K562 (cell line): ENCODE measurements at regions not wholly inside any gene's neighbourhood (a gene's known extent, or its start where the extent isn't known, plus 50 kb on each side); places are given as distances from the start of the nearest gene placed in this dataset.

Experiments
- ATAC-seq: fragments of 200-7000 bp; cut with Tn5 transposase; 3 replicates; pipeline ENCODE4 v1.9.1; 2020; ENCODE audit warnings: moderate library complexity
- BruUV-seq: library from RNA; stranded (reverse); fragments of 400-500 nt; replicated peaks from 2 replicates; lab custom pipeline; 2021; lab: Mats Ljungman, UMichigan
- CTCF ChIA-PET: fragments of 300-600 bp; formaldehyde crosslinking; extraction: SDS; loops from one replicate; lab custom pipeline; 2021; ENCODE audit warnings: low intra/inter-chr PET ratio; lab: Yijun Ruan, JAX
- POLR2A ChIA-PET: fragments of 300-600, 350-650 bp; sonication (Branson Sonifier 250); formaldehyde crosslinking; extraction: SDS; loops from one replicate; lab custom pipeline; 2021; ENCODE audit warnings: antibody characterized with exemption, inconsistent platforms; lab: Yijun Ruan, JAX
- DNase-seq, 4 experiments: peaks; one replicate each; pipeline versions ENCODE4 v3.0.0 to v3.0.0-alpha.2; 2011 to 2018; ENCODE audit warnings: low spot score in 3 of 4, mixed read lengths in 3 of 4; ENCODE audit errors: extremely low read depth in 1 of 4
- FAIRE-seq: peaks from 2 replicates; lab custom pipeline; 2011; peaks lifted over from hg19 to GRCh38; lab: Jason Lieb, UNC
- H2AFZ ChIP-seq: 2 replicates; pipeline ENCODE4 v1.6.0; 2011; ENCODE audit warnings: low read depth, low read length, control low read depth, inconsistent platforms
- H3K27ac ChIP-seq: fragments of 200-600 bp; 3 replicates; pipeline ENCODE4 v1.8.0; 2011; ENCODE audit warnings: low read depth, mild to moderate bottlenecking, control low read depth, inconsistent platforms, low read length, moderate library complexity, mixed read lengths; ENCODE audit errors: extremely low read depth
- H3K27me3 ChIP-seq, 2 experiments: fragments of 300-600 bp in 1 of 2; 2 replicates in 1 of 2; 3 replicates in 1 of 2; pipeline versions ENCODE4 v1.6.0 to v1.8.0; 2011; ENCODE audit warnings: inconsistent platforms in 2 of 2, low read length in 2 of 2, mild to moderate bottlenecking in 1 of 2, mixed read lengths in 1 of 2, moderate library complexity in 1 of 2; ENCODE audit not compliant: control insufficient read depth in 2 of 2, insufficient read depth in 2 of 2
- H3K36me3 ChIP-seq: fragments of 300-600 bp; 3 replicates; pipeline ENCODE4 v1.8.0; 2011; ENCODE audit warnings: mild to moderate bottlenecking, low read length, inconsistent platforms; ENCODE audit not compliant: control insufficient read depth, insufficient read depth
- H3K4me1 ChIP-seq, 2 experiments: fragments of 200-600 bp in 1 of 2; replicated peaks in 1 of 2; 2 replicates in 1 of 2; 3 replicates in 1 of 2; pipeline versions ENCODE4 v1.5.1 to v1.8.0; 2011; ENCODE audit warnings: inconsistent platforms in 2 of 2, low read length in 2 of 2, mild to moderate bottlenecking in 1 of 2, mixed read lengths in 1 of 2, moderate library complexity in 1 of 2; ENCODE audit not compliant: control insufficient read depth in 2 of 2, insufficient read depth in 2 of 2
- H3K4me2 ChIP-seq: 2 replicates; pipeline ENCODE4 v1.6.1; 2011; ENCODE audit warnings: low read length, control low read depth, inconsistent platforms, mixed read lengths; ENCODE audit not compliant: insufficient read depth
- H3K4me3 ChIP-seq: fragments of 200-600 bp; sonication (generic), shearing (Covaris generic); 2 replicates; pipeline ENCODE4 v1.5.1; 2016; ENCODE audit warnings: control low read depth, inconsistent platforms
- H3K79me2 ChIP-seq: fragments of 200-600 bp; 3 replicates; pipeline ENCODE4 v1.8.0; 2011; ENCODE audit warnings: low read length, inconsistent platforms; ENCODE audit not compliant: control insufficient read depth, insufficient read depth
- H3K9ac ChIP-seq, 2 experiments: 2 replicates each; pipeline versions ENCODE4 v1.6.0 to v1.6.1; 2011; ENCODE audit warnings: low read depth in 2 of 2, low read length in 2 of 2, control low read depth in 1 of 2, inconsistent platforms in 1 of 2, mild to moderate bottlenecking in 1 of 2, mixed read lengths in 1 of 2; ENCODE audit not compliant: insufficient read depth in 1 of 2
- H3K9me1 ChIP-seq: one replicate; pipeline ENCODE4 v1.6.0; 2011; ENCODE audit warnings: inconsistent platforms, mild to moderate bottlenecking, low read length, moderate library complexity; ENCODE audit not compliant: control insufficient read depth, insufficient read depth
- H3K9me3 ChIP-seq: replicated peaks from 2 replicates; pipeline ENCODE4 v1.5.1; 2011; ENCODE audit warnings: low read depth, low read length, inconsistent platforms; ENCODE audit not compliant: control insufficient read depth, insufficient read depth
- H4K20me1 ChIP-seq: replicated peaks from 2 replicates; pipeline ENCODE4 v1.6.1; 2011; ENCODE audit warnings: low read length, inconsistent platforms, mixed read lengths; ENCODE audit not compliant: control insufficient read depth, insufficient read depth
- DMBX1 ChIP-seq: fragments of 250-450 bp; sonication (Bioruptor Pico); IDR thresholded peaks from 2 replicates; pipeline ENCODE4 v1.8.0; 2022; ENCODE audit warnings: inconsistent platforms, mild to moderate bottlenecking, moderate library complexity, borderline replicate concordance
- FOXJ3 ChIP-seq: sonication (generic); formaldehyde crosslinking; IDR thresholded peaks from 2 replicates; pipeline ENCODE4 v1.4.0; 2020; ENCODE audit warnings: mild to moderate bottlenecking, missing genetic modification reagents
- GABPB2 ChIP-seq: fragments of 250-450 bp; sonication (Bioruptor Pico); conservative IDR thresholded peaks from 2 replicates; pipeline ENCODE4 v1.5.1; 2021; ENCODE audit warnings: mild to moderate bottlenecking
- HDAC6 ChIP-seq: IDR thresholded peaks from 2 replicates; pipeline ENCODE4 v1.6.1; 2012; ENCODE audit warnings: low read depth, mild to moderate bottlenecking, control low read depth, inconsistent platforms, low read length, moderate library complexity
- HDAC8 ChIP-seq: fragments of 450-650 bp; IDR thresholded peaks from 2 replicates; pipeline ENCODE4 v1.6.1; 2016; ENCODE audit warnings: mild to moderate bottlenecking, missing genetic modification characterization, moderate library complexity, missing compliant biosample characterization
- L3MBTL2 ChIP-seq: fragments of 450-650 bp; IDR thresholded peaks from 2 replicates; pipeline ENCODE4 v1.6.1; 2016; ENCODE audit warnings: mild to moderate bottlenecking, moderate library complexity
- MAFF ChIP-seq: IDR thresholded peaks from 2 replicates; pipeline ENCODE4 v1.6.1; 2012; ENCODE audit warnings: low read length, improper control_type of control experiment
- MNT ChIP-seq, 2 experiments: fragments of 450-650 bp; conservative IDR thresholded peaks; 2 replicates each; pipeline ENCODE4 v1.6.1; 2017; ENCODE audit warnings: mild to moderate bottlenecking in 2 of 2, moderate library complexity in 2 of 2
- PURB ChIP-seq: sonication (generic); formaldehyde crosslinking; IDR thresholded peaks from 2 replicates; pipeline ENCODE4 v1.9.0; 2021; ENCODE audit warnings: low read depth, mild to moderate bottlenecking, missing genetic modification reagents
- SAFB2 ChIP-seq: fragments of 200-400 bp; formaldehyde crosslinking; IDR thresholded peaks from 2 replicates; pipeline ENCODE4 v1.6.1; 2018; ENCODE audit warnings: borderline replicate concordance, low read length, low read depth, moderate library complexity; ENCODE audit not compliant: severe bottlenecking
- SMARCA5 ChIP-seq: fragments of 450-650 bp; IDR thresholded peaks from 2 replicates; pipeline ENCODE4 v1.6.1; 2016
- TBP ChIP-seq: optimal IDR thresholded peaks from 2 replicates; pipeline ENCODE3; 2011; ENCODE audit warnings: low read depth, low read length, improper control_type of control experiment
- TCF3 ChIP-seq: sonication (generic); formaldehyde crosslinking; IDR thresholded peaks from 2 replicates; pipeline ENCODE4 v1.4.0; 2020; ENCODE audit warnings: mild to moderate bottlenecking, missing genetic modification reagents
- TSHZ1 ChIP-seq: fragments of 250-450 bp; sonication (Bioruptor Pico); IDR thresholded peaks from 2 replicates; pipeline ENCODE4 v1.4.0; 2020; ENCODE audit warnings: mild to moderate bottlenecking, moderate library complexity
- ZBTB12 ChIP-seq: fragments of 250-450 bp; sonication (Bioruptor Pico); IDR thresholded peaks from 2 replicates; pipeline ENCODE4 v1.4.0; 2020
- ZNF23 ChIP-seq: fragments of 250-450 bp; sonication (Bioruptor Pico); IDR thresholded peaks from 2 replicates; pipeline ENCODE4 v1.4.0; 2020; ENCODE audit warnings: mild to moderate bottlenecking
- ZNF232 ChIP-seq: sonication (generic); formaldehyde crosslinking; IDR thresholded peaks from 2 replicates; pipeline ENCODE4 v1.8.0; 2022; ENCODE audit warnings: mild to moderate bottlenecking, missing genetic modification reagents
- ZNF655 ChIP-seq: fragments of 250-450 bp; sonication (Bioruptor Pico); IDR thresholded peaks from 2 replicates; pipeline ENCODE4 v1.5.0; 2021
- WGBS: fragments of 100-300 bp; shearing (Covaris generic); methylation state at CpG from one replicate; pipeline ENCODE4 v1.1.6; 2016; ENCODE audit warnings: low coverage, mixed read lengths; ENCODE audit not compliant: insufficient coverage; ENCODE audit errors: missing lambda C conversion rate; 5-methylcytosine and 5-hydroxymethylcytosine counted together
- in situ Hi-C: fragments of 300-500 bp; cut with MboI; formaldehyde crosslinking; loops from 4 replicates; pipeline ENCODE4 v1.15.0; 2018; ENCODE audit warnings: inconsistent platforms, mixed read lengths
- intact Hi-C: fragments of 100-400 bp; cut with micrococcal nuclease; formaldehyde crosslinking; loops from 2 replicates; pipeline ENCODE4 v1.14.2; 2022

- Histone ChIP-seq H4K20me1 (no peaks in the 10 kb centered on the region), H3K9me3 (no peaks in the 10 kb centered on the region), H3K27me3 (no peaks in the 10 kb centered on the region), H3K9ac (no peak overlapping the region), H3K79me2 (no peaks in the 10 kb centered on the region), H3K4me2 (no peak overlapping the region), H3K9me1 (no peaks in the 10 kb centered on the region), H3K27ac (no peak overlapping the region), H3K36me3 (no peaks in the 10 kb centered on the region), H3K4me3 (no peak overlapping the region), H2AFZ (no peak overlapping the region), H3K4me1 (no peaks in the 10 kb centered on the region)
- POLR2A ChIA-PET: no interaction called here
- DNase-seq (no peak), ATAC-seq (no peak), FAIRE-seq (no peak)
- WGBS: 2% methylated on average over 3 of the region's 3 CpGs
- BruUV-seq: no TSS peak
- in situ Hi-C loops: no loop called here
- CTCF ChIA-PET: no interaction called here
- TF ChIP-seq ZNF655: no peak
- TF ChIP-seq HDAC6: no peak
- no peak for TF ChIP-seq MAFF
- TF ChIP-seq TCF3 (CRISPR knock-in tag): no peak
- TF ChIP-seq PURB (CRISPR knock-in tag): no peak
- TF ChIP-seq L3MBTL2: no peak
- no peak for TF ChIP-seq SAFB2
- TF ChIP-seq SMARCA5: no peak
- TF ChIP-seq MNT (conservative IDR thresholded peaks at IDR 0.05): no peak
- TF ChIP-seq GABPB2 (CRISPR knock-in tag): no peak
- no peak for TF ChIP-seq FOXJ3 (CRISPR knock-in tag)
- TF ChIP-seq TBP: no peak
- no peak for TF ChIP-seq DMBX1 (CRISPR knock-in tag)
- no peak for TF ChIP-seq ZNF23 (CRISPR knock-in tag)
- TF ChIP-seq ZBTB12 (CRISPR knock-in tag): no peak
- no peak for TF ChIP-seq HDAC8 (tag)
- no peak for TF ChIP-seq TSHZ1 (CRISPR knock-in tag)
- TF ChIP-seq ZNF232 (CRISPR knock-in tag): no peak
- intact Hi-C loops: no loop called here
These were observed 276.1 kb upstream of the GOLIM4 start for GRCh38 chr3:168371846-168372245.
